Liver (tissue), 8 donors: ENCODE measurements at regions not wholly inside any gene's neighbourhood (a gene's known extent, or its start where the extent isn't known, plus 50 kb on each side); places are given as distances from the start of the nearest gene placed in this dataset.

Experiments
- DNase-seq: peaks from one replicate; pipeline ENCODE4 v3.0.0-alpha.2; 2017; ENCODE audit warnings: low spot score
- H3K27ac ChIP-seq, 2 donors: one replicate each; pipeline ENCODE4 v1.7.0; 2013; ENCODE audit warnings: inconsistent platforms in 2 of 2, low read length in 2 of 2, control low read depth in 1 of 2, low read depth in 1 of 2, mild to moderate bottlenecking in 1 of 2
- H3K27me3 ChIP-seq, 4 donors: one replicate each; pipeline versions ENCODE4 v1.6.1 to v1.7.0; 2013; ENCODE audit warnings: low read length in 3 of 4, inconsistent platforms in 1 of 4, mild to moderate bottlenecking in 1 of 4, moderate library complexity in 1 of 4; ENCODE audit not compliant: control insufficient read depth in 4 of 4, insufficient read depth in 4 of 4
- H3K36me3 ChIP-seq, 4 donors: one replicate each; pipeline versions ENCODE4 v1.6.1 to v1.7.0; 2013; ENCODE audit warnings: low read length in 3 of 4, mild to moderate bottlenecking in 3 of 4, low read depth in 1 of 4, moderate library complexity in 1 of 4; ENCODE audit not compliant: control insufficient read depth in 4 of 4, insufficient read depth in 3 of 4
- H3K4me1 ChIP-seq, 4 donors: one replicate each; pipeline versions ENCODE4 v1.6.1 to v1.7.0; 2013; ENCODE audit warnings: low read length in 3 of 4, mild to moderate bottlenecking in 3 of 4, moderate library complexity in 1 of 4; ENCODE audit not compliant: control insufficient read depth in 4 of 4, insufficient read depth in 4 of 4
- H3K4me3 ChIP-seq, 3 donors: one replicate each; pipeline versions ENCODE4 v1.6.1 to v1.7.0; 2013; ENCODE audit warnings: low read length in 3 of 3, control low read depth in 1 of 3, low read depth in 1 of 3, mild to moderate bottlenecking in 1 of 3
- H3K9ac ChIP-seq, 2 donors: one replicate each; pipeline ENCODE4 v1.7.0; 2013; ENCODE audit warnings: low read length in 2 of 2, mild to moderate bottlenecking in 2 of 2, moderate library complexity in 2 of 2, control low read depth in 1 of 2, low read depth in 1 of 2
- H3K9me3 ChIP-seq, 4 donors: one replicate each; pipeline versions ENCODE4 v1.6.1 to v1.7.0; 2013; ENCODE audit warnings: low read length in 3 of 4; ENCODE audit not compliant: control insufficient read depth in 4 of 4
- CTCF ChIP-seq: fragments of 150-350 bp; IDR thresholded peaks from 2 replicates; pipeline ENCODE4 v1.5.1; 2017; ENCODE audit warnings: improper control_type of control experiment, low read depth, low read length; ENCODE audit not compliant: missing input control
- EGR1 ChIP-seq, 2 donors: IDR thresholded peaks; 2 replicates each; pipeline ENCODE4 v1.6.1; 2016 to 2018; ENCODE audit warnings: antibody characterized with exemption in 2 of 2, low read depth in 2 of 2
- FOXA1 ChIP-seq: IDR thresholded peaks from 2 replicates; pipeline ENCODE4 v1.6.1; 2016; ENCODE audit warnings: antibody characterized with exemption
- FOXA2 ChIP-seq: IDR thresholded peaks from 2 replicates; pipeline ENCODE4 v1.6.1; 2016; ENCODE audit warnings: antibody characterized with exemption
- GABPA ChIP-seq, 2 donors: IDR thresholded peaks in 1 of 2; conservative IDR thresholded peaks in 1 of 2; 2 replicates each; pipeline ENCODE4 v1.6.1; 2016; ENCODE audit warnings: antibody characterized with exemption in 2 of 2, mild to moderate bottlenecking in 1 of 2, moderate library complexity in 1 of 2
- HNF4A ChIP-seq, 2 donors: conservative IDR thresholded peaks; 2 replicates each; pipeline ENCODE4 v1.6.1; 2016; ENCODE audit warnings: antibody characterized with exemption in 2 of 2, mild to moderate bottlenecking in 2 of 2
- HNF4G ChIP-seq: IDR thresholded peaks from 2 replicates; pipeline ENCODE4 v1.6.1; 2016; ENCODE audit warnings: antibody characterized with exemption
- JUND ChIP-seq, 2 donors: IDR thresholded peaks; 2 replicates each; pipeline ENCODE4 v1.6.1; 2016; ENCODE audit warnings: antibody characterized with exemption in 2 of 2
- MAX ChIP-seq: IDR thresholded peaks from 2 replicates; pipeline ENCODE4 v1.6.1; 2016; ENCODE audit warnings: antibody characterized with exemption
- NR2F2 ChIP-seq: IDR thresholded peaks from 2 replicates; pipeline ENCODE4 v1.6.1; 2016; ENCODE audit warnings: antibody characterized with exemption
- RAD21 ChIP-seq, 2 donors: IDR thresholded peaks; 2 replicates each; pipeline ENCODE4 v1.6.1; 2016; ENCODE audit warnings: antibody characterized with exemption in 2 of 2, mild to moderate bottlenecking in 2 of 2
- REST ChIP-seq: IDR thresholded peaks from 2 replicates; pipeline ENCODE4 v1.6.1; 2016; ENCODE audit warnings: antibody characterized with exemption, mild to moderate bottlenecking
- RXRA ChIP-seq, 2 donors: IDR thresholded peaks; 2 replicates each; pipeline ENCODE4 v1.6.1; 2017 to 2018; ENCODE audit warnings: antibody characterized with exemption in 2 of 2, mild to moderate bottlenecking in 1 of 2
- SP1 ChIP-seq: IDR thresholded peaks from 2 replicates; pipeline ENCODE4 v1.6.1; 2018; ENCODE audit warnings: antibody characterized with exemption, mild to moderate bottlenecking
- TAF1 ChIP-seq: conservative IDR thresholded peaks from 2 replicates; pipeline ENCODE4 v1.6.1; 2016; ENCODE audit warnings: antibody characterized with exemption, mild to moderate bottlenecking
- YY1 ChIP-seq: IDR thresholded peaks from 2 replicates; pipeline ENCODE4 v1.6.1; 2016; ENCODE audit warnings: antibody characterized with exemption, mild to moderate bottlenecking
- WGBS: extraction: QIAGEN DNeasy Blood & Tissue Kit; methylation state at CpG from one replicate; pipeline ENCODE4 v1.1.7; 2013; 5-methylcytosine and 5-hydroxymethylcytosine counted together
- TF ChIP-seq, protein P1 (sequence below): IDR thresholded peaks from 2 replicates; pipeline ENCODE4 v1.6.1; 2016; ENCODE audit warnings: antibody characterized with exemption
- TF ChIP-seq, protein P2 (sequence below): IDR thresholded peaks from 2 replicates; pipeline ENCODE4 v1.6.1; 2016; ENCODE audit warnings: antibody characterized with exemption
- donor health status: healthy.
- donor health status: healthy.
- donor health status: healthy.
- donor health status: healthy.
- donor health status: healthy.

DNA sequence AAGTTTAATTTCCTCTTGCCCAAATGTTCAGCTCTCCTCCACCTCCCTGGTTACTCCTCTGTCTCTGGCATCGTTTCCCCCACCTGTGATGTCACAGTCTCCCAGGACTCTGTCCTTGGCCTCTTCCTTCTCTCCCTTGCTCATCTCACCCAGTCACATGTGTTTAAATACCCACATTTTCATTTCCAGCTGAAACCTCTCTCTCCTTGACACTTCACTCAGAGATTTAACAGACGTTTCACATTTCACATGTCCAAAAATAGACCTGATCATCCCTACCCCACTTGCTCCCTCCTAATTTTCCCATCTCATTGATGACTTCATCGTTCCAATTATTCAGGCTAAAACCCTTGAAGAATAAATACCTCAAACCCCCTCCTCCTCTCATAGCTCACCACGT, 604.1 kb upstream of the JAG1 start:
- Histone ChIP-seq H3K36me3 (no peaks in the 10 kb centered on the region), H3K9ac (no peak overlapping the region), H3K27me3 (peaks cover 0 to 5% (median 0%) of the 10 kb centered on the region in 4 donors), H3K4me1 (no peaks in the 10 kb centered on the region), H3K9me3 (no peaks in the 10 kb centered on the region), H3K27ac (no peak overlapping the region), H3K4me3 (no peak overlapping the region)
- TF ChIP-seq FOXA1: no peak
- no peak for TF ChIP-seq RAD21 (IDR thresholded peaks at IDR 0.05)
- no peak for DNase-seq
- 78% methylated on average over 4 of the region's 4 CpGs for WGBS

- Histone ChIP-seq H3K27me3 (peaks cover 0 to 5% (median 0%) of the 10 kb centered on the region in 4 donors), H3K27ac (no peak overlapping the region), H3K9me3 (no peaks in the 10 kb centered on the region), H3K4me3 (no peak overlapping the region), H3K4me1 (no peaks in the 10 kb centered on the region), H3K36me3 (no peaks in the 10 kb centered on the region), H3K9ac (no peak overlapping the region)
- TF ChIP-seq GABPA (IDR thresholded peaks at IDR 0.05 in 1 of 2, conservative IDR thresholded peaks at IDR 0.05 in 1 of 2): no peak
- no peak for TF ChIP-seq EGR1 (IDR thresholded peaks at IDR 0.05; ENCODE audit: low read depth in 2 of 2)
- TF ChIP-seq FOXA1: no peak
- TF ChIP-seq NR2F2: no peak
- no peak for TF ChIP-seq RAD21 (IDR thresholded peaks at IDR 0.05)
- TF ChIP-seq TAF1: no peak
- no peak for TF ChIP-seq HNF4G
- no peak for TF ChIP-seq REST
- TF ChIP-seq SP1: no peak
- TF ChIP-seq FOXA2: no peak
- no peak for TF ChIP-seq HNF4A (conservative IDR thresholded peaks at IDR 0.05)
- TF ChIP-seq, protein P1, sequence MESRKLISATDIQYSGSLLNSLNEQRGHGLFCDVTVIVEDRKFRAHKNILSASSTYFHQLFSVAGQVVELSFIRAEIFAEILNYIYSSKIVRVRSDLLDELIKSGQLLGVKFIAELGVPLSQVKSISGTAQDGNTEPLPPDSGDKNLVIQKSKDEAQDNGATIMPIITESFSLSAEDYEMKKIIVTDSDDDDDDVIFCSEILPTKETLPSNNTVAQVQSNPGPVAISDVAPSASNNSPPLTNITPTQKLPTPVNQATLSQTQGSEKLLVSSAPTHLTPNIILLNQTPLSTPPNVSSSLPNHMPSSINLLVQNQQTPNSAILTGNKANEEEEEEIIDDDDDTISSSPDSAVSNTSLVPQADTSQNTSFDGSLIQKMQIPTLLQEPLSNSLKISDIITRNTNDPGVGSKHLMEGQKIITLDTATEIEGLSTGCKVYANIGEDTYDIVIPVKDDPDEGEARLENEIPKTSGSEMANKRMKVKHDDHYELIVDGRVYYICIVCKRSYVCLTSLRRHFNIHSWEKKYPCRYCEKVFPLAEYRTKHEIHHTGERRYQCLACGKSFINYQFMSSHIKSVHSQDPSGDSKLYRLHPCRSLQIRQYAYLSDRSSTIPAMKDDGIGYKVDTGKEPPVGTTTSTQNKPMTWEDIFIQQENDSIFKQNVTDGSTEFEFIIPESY: no peak
- no peak for TF ChIP-seq RXRA (IDR thresholded peaks at IDR 0.05)
- no peak for TF ChIP-seq MAX
- TF ChIP-seq JUND (IDR thresholded peaks at IDR 0.05): no peak
- no peak for TF ChIP-seq YY1
- no peak for TF ChIP-seq CTCF
- TF ChIP-seq, protein P2, sequence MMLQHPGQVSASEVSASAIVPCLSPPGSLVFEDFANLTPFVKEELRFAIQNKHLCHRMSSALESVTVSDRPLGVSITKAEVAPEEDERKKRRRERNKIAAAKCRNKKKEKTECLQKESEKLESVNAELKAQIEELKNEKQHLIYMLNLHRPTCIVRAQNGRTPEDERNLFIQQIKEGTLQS: no peak
- no peak for DNase-seq
- 83% methylated on average over 2 of the region's 2 CpGs for WGBS
Observed at GRCh38 chr20:11278461-11278860, 604.7 kb upstream of the JAG1 start.
